ENCODE measurements at regions not wholly inside any gene's neighbourhood (a gene's known extent, or its start where the extent isn't known, plus 50 kb on each side); places are given as distances from the start of the nearest gene placed in this dataset.

GRCh38 chr20:63064310-63064709, 57.5 kb upstream of the BHLHE23 start (continued):
- no peak for TF ChIP-seq CHAMP1 (IDR thresholded peaks at IDR 0.05)
- no peak for TF ChIP-seq OTX1 (CRISPR knock-in tag; IDR thresholded peaks at IDR 0.05)

- WGBS (ENCODE audit: insufficient coverage, low coverage, missing lambda C conversion rate) = 7% methylated on average over 22 of the region's 23 CpGs
- CTCF ChIA-PET (ENCODE audit: low intra/inter-chr PET ratio) = no interaction called here
- Histone ChIP-seq H3K27ac (ENCODE audit: extremely low read depth, low read depth, low read length) (no peak overlapping the region), H3K4me1 (replicated peaks in 1 of 2; ENCODE audit: control insufficient read depth in 2 of 2, insufficient read depth in 2 of 2, low read length in 2 of 2) (peaks cover 0 to 16% of the 10 kb centered on the region in 2 experiments; a peak in 1 of 5 replicates), H3K9me3 (replicated peaks; ENCODE audit: control insufficient read depth, insufficient read depth, low read depth, low read length) (no peaks in the 10 kb centered on the region; the same call in 1 of the 2 replicates), H3K27me3 (ENCODE audit: control insufficient read depth in 2 of 2, insufficient read depth in 2 of 2, low read length in 2 of 2) (peaks cover 26 to 85% of the 10 kb centered on the region in 2 experiments), H3K4me3 (no peak overlapping the region), H3K9ac (ENCODE audit: insufficient read depth in 1 of 2, low read depth in 2 of 2, low read length in 2 of 2) (no peak overlapping the region), H3K4me2 (ENCODE audit: insufficient read depth, low read length) (no peak overlapping the region), H4K20me1 (replicated peaks; ENCODE audit: control insufficient read depth, insufficient read depth, low read length) (peaks cover 13% of the 10 kb centered on the region), H3K36me3 (ENCODE audit: control insufficient read depth, insufficient read depth, low read length) (no peaks in the 10 kb centered on the region), H3K79me2 (ENCODE audit: control insufficient read depth, insufficient read depth, low read length) (no peaks in the 10 kb centered on the region), H2AFZ (ENCODE audit: low read depth, low read length) (no peak overlapping the region), H3K9me1 (ENCODE audit: control insufficient read depth, insufficient read depth, low read length) (no peaks in the 10 kb centered on the region)
- in situ Hi-C loops (cut with MboI) = no loop called here
- FAIRE-seq (no peak), ATAC-seq (no peak), DNase-seq (ENCODE audit: extremely low read depth in 1 of 4, low spot score in 3 of 4) (no peak)
- POLR2A ChIA-PET = interaction anchor here (0.6 to 0.9 kb wide), 2 partner anchors 11 to 115 kb away, joined by 3 to 4 read pairs; no protein-coding TSS in a partner anchor
- TF ChIP-seq CHD1 (IDR thresholded peaks at IDR 0.05; ENCODE audit: low read length) = no peak
- no peak for TF ChIP-seq XRCC4 (IDR thresholded peaks at IDR 0.05; ENCODE audit: extremely low read depth, insufficient read depth, insufficient read length)
- TF ChIP-seq DEAF1 (CRISPR knock-in tag; IDR thresholded peaks at IDR 0.05) = no peak
- no peak for TF ChIP-seq MYNN (IDR thresholded peaks at IDR 0.05)
- TF ChIP-seq MYNN (CRISPR knock-in tag; IDR thresholded peaks at IDR 0.05) = no peak
- TF ChIP-seq ATF6 (CRISPR knock-in tag; IDR thresholded peaks at IDR 0.05) = no peak
- TF ChIP-seq CHD4 (IDR thresholded peaks at IDR 0.05; ENCODE audit: insufficient read depth, insufficient replicate concordance, low read depth, low read length, poor library complexity, severe bottlenecking) = no peak
- no peak for TF ChIP-seq ZNF324 (CRISPR knock-in tag; IDR thresholded peaks at IDR 0.05)
- no peak for TF ChIP-seq THRAP3 (IDR thresholded peaks at IDR 0.05; ENCODE audit: borderline replicate concordance)
- no peak for TF ChIP-seq ZNF830 (CRISPR knock-in tag; IDR thresholded peaks at IDR 0.05)
- no TSS peak for BruUV-seq (replicated peaks)
- intact Hi-C loops (cut with micrococcal nuclease) = no loop called here
Observed at GRCh38 chr20:63062188-63063140, 55.7 kb upstream of the BHLHE23 start.

Data from K562 (cell line).